ENCODE measurements at regions not wholly inside any gene's neighbourhood (a gene's known extent, or its start where the extent isn't known, plus 50 kb on each side); places are given as distances from the start of the nearest gene placed in this dataset.

GRCh38 chr6:168888786-168889345, 364.8 kb downstream of the THBS2 start:
- no peak for DNase-seq (ENCODE audit: low read depth in 4 of 4, low spot score in 3 of 4)

DNA sequence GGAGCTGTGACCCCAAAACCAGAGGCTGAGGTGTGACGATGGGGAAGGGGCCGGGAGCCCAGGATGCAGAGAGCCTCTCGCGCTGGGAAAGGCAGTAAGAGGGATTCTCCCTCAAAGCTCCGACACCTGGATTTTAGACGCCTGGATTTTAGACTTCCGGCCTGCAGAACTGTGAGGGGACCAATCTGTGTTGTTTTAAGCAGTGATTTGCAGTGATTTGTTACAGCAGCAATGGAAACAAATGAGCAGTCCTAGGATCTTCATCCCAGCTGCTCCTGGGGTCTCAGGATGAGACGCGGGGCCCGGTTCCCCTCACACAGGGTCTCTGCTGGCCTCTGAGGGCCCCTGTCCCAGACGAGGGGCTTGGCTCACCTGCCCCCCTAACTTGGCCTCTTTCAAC, 365.5 kb downstream of the THBS2 start:
- DNase-seq (ENCODE audit: low read depth in 4 of 4, low spot score in 3 of 4), result no peak

GRCh38 chr6:168887621-168888020, 366.0 kb downstream of the THBS2 start:
- DNase-seq (ENCODE audit: low read depth in 4 of 4, low spot score in 3 of 4), result no peak

GRCh38 chr6:168886964-168887363, 366.7 kb downstream of the THBS2 start:
- DNase-seq (ENCODE audit: low read depth in 4 of 4, low spot score in 3 of 4), result no peak

- no peak for DNase-seq (ENCODE audit: low read depth in 4 of 4, low spot score in 3 of 4)
Observed at GRCh38 chr6:168885751-168886742, 367.6 kb downstream of the THBS2 start.

DNA sequence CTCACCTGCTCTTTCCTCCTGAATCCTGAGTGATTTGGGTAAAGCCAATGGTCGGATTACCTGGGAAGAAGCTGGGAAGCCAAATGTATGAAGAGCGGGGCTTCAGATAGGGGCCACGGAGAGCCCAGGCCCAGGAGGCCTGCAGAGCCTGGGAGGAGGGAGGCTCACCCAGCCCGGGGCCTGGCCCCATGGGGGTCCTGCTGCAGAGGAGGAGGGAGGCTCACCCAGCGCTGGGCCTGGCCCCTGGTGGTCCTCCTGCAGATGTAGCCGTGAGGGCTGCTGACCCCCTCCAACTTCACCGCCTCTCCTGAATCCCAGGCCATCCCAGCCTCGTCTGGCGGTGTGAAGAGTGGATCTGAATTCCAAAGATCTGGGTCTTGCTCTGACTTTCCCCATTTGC, 368.4 kb downstream of the THBS2 start:
- no peak for DNase-seq (ENCODE audit: low read depth in 4 of 4, low spot score in 3 of 4)

- peak in 3 of 4 donors; percentile 43 to 76 (median 54) for DNase-seq (ENCODE audit: low read depth in 4 of 4, low spot score in 3 of 4)
Observed at GRCh38 chr6:168884646-168885086, 369.0 kb downstream of the THBS2 start.

DNA sequence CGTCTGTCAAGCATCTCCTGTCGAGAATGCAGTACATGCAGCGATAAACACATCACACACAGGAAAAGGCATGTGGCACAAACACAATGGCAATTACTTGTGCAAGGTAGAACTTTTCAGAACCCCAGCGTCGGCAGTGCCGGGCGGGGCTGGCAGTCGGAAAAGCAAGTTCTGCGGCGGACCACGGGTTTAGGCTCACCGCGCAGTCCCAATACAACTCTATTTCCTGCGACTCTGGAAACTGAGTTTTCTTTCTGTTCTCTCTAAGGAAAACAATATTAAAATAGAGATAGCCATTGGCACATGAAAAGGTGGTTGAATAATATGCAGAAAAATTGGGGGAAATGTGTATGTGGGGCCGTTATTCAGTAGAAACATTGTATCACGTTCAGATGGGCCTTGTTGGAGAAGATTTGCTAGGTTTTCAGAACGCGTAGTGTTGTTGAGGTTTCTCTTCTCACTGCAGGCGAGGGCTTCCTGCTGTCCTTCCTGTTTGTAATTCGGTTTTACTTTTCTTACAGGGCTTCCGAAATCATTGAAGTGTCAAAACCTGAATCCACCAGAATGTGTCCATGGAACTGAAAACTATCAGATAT, 369.5 kb downstream of the THBS2 start:
- no peak for DNase-seq (ENCODE audit: low read depth in 4 of 4, low spot score in 3 of 4)

- no peak for DNase-seq (ENCODE audit: low read depth in 4 of 4, low spot score in 3 of 4)
Observed at GRCh38 chr6:168883410-168884049, 370.1 kb downstream of the THBS2 start.

DNA sequence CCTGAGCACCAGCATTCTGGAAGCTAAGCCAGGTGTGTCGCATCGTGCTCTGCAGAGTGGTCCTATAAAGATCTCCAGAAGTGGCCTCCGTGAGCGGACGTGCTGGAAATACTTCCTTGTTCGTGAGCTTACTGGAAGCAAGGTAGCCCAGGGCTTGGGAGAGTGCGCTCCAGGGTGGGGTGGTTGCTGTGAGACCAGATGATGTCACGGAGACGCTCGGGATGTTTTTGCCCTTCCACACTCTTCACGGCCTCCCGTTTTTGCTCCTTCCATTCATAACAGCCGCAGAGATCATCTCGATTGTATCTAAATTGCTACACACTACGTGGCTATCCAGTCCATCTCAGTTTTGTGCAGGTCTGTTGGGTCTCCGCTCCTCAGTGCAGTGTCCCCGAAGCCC, 373.4 kb downstream of the THBS2 start:
- DNase-seq (ENCODE audit: low read depth in 4 of 4, low spot score in 3 of 4), result no peak

DNA sequence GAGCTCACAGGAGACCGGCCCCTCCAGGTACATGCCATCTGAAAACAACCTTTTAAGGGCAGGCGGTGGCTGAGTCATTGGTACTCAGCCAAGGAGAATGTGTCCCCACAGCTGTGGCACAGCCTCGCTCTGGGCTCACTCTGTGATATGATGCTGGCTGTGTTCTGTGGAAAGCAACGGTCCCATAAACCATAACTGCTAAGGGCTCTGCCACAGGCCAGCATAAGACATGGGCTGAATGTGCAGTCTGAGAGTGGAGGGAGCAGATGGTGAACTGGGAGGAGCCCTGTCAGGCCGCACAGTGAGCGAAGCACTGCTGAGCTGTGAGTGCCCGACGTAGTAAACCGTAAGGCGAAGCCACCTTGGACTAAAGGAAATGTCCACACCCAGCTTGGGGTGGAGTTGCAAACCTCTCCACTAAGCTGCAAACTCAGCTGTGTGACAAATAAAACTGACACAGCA, 375.8 kb downstream of the THBS2 start:
- no peak for DNase-seq (ENCODE audit: low read depth in 4 of 4, low spot score in 3 of 4)

GRCh38 chr6:168876956-168877355, 376.7 kb downstream of the THBS2 start:
- DNase-seq (ENCODE audit: low read depth in 4 of 4, low spot score in 3 of 4), result no peak

DNA sequence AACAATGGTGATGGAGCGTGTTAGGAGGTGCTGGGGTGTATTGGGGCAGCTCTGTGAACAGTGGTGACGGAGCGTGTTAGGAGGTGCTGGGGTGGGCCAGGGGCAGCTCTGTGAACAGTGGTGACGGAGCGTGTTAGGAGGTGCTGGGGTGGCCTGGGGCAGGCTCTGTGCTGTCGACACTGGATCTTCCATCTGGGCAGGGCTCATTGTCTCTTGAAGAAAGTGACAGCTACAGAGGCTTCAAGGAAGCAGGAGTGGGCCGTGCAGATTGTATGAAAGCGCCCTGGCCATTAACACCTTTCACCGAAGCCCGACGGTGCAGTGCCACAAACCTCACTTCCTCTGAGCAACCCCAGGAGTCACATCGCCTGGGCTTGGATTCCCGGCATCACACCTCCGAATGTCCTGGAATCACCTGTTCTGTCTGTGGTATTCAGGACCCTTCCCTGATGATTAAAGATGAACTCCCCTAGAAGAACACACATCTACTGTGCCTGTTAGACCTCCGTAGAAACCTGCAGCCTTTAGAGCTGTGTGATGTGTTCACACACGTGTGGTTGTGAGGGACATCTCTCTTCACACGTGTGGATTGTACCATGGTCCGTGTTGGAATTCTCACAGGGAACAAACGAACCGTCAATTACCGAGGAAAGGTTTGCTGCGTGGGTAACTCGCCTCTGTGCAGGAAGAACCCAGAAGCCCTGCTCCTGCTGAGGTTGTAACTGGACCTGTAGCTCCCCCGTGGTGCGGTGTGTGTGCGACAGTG, 377.7 kb downstream of the THBS2 start:
- DNase-seq (ENCODE audit: low read depth in 4 of 4, low spot score in 3 of 4), result no peak

GRCh38 chr6:168874637-168875036, 379.0 kb downstream of the THBS2 start:
- DNase-seq (ENCODE audit: low read depth in 4 of 4, low spot score in 3 of 4), result no peak

GRCh38 chr6:168873278-168874190, 380.1 kb downstream of the THBS2 start:
- DNase-seq (ENCODE audit: low read depth in 4 of 4, low spot score in 3 of 4), result no peak

DNA sequence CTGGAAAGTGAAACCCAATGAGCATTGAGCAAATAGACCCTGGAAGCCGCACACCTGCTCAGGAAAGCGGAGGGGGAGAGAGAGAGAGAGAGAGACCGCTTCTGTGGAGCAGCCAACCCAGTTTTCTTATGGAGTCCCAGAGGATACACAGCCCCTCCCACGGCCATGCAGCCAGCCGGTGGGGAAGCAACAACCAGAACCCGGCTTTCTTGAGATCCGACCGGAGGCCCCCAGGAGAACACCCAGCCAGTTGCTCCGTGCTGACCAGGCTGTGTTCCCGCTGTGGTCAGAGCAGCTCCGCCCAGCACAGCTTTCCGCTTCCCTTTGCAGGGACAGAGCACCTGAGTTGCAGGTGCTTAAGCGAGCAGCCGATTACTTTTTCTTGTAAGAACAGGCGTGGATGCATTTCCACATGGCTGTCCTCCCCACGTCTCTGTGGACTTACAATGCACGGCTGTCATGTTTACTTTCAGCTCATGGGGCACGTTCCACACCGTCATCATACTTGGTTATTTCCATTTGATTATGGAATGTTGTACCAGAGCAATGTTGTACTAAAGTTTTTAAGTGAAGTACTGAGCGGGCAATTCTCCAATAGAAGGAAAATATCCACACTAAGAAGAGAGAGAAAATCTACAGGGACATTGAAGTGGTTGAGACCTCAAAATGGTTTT, 381.9 kb downstream of the THBS2 start:
- DNase-seq (ENCODE audit: low read depth in 4 of 4, low spot score in 3 of 4), result no peak

GRCh38 chr6:168870982-168871381, 382.7 kb downstream of the THBS2 start:
- DNase-seq (ENCODE audit: low read depth in 4 of 4, low spot score in 3 of 4), result no peak

DNA sequence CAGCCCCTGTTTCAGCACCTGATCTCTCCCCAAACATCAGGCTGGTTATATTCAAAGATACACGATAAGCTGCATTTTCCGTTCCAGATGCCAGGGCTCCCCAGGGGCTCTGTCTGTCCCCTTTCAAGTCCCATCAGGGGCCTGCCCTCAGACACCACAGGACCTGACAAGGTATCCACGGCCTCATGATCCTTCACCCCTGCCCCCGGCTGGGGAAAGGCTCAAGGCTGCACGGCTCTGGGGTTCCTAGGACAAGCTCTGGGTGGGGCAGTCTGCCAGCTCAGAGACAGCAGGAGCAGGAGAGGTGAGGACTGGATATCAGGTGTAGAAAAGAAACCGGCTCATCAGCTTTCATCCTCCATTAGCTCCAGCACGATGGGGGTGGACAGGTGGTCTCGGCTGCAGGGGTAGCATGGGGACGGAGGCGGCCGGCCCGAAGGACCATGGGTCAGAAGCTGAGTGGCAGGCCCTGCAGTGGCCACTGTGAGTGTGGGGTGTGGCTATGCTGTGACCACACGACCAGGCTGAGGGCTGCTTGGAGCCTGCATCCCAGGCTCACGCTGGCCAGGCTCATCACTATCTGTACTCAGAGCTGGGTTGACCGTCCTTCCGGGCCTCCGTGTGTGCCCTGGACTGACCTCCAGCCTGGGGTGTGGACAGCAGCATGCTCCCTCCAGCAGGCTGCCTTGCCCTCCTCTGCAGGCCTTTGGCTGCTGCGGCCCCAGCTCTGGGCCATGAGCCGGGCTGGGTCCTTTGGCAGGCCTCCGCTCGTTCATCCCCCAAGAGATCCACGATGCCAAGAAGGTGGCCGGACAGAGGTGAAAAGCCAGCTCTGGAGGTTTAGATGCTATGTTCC, 386.2 kb downstream of the THBS2 start:
- DNase-seq (ENCODE audit: low read depth in 4 of 4, low spot score in 3 of 4), result no peak
